ENCODE measurements at regions not wholly inside any gene's neighbourhood (a gene's known extent, or its start where the extent isn't known, plus 50 kb on each side); places are given as distances from the start of the nearest gene placed in this dataset.

DNA sequence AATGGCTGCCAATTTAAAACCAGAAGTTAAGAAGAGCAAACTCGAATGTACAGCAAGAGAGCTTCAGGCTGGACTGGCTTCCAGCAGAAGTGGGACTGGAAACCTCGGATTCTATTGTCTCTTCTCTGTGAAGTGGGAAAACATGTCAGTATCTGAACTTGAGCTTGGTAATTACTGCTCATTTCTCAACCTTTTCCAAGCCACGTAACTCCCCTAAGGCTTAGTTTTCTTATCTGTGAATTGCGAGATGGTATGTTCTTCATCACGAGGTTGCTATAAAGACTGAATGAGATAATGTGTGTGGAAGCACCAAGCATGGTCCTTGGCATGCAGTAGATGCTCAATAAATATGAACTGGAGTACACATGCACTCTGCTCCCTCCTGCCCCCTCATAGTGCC is 259.4 kb upstream of the SPRED2 start:
- TF ChIP-seq, protein P1, sequence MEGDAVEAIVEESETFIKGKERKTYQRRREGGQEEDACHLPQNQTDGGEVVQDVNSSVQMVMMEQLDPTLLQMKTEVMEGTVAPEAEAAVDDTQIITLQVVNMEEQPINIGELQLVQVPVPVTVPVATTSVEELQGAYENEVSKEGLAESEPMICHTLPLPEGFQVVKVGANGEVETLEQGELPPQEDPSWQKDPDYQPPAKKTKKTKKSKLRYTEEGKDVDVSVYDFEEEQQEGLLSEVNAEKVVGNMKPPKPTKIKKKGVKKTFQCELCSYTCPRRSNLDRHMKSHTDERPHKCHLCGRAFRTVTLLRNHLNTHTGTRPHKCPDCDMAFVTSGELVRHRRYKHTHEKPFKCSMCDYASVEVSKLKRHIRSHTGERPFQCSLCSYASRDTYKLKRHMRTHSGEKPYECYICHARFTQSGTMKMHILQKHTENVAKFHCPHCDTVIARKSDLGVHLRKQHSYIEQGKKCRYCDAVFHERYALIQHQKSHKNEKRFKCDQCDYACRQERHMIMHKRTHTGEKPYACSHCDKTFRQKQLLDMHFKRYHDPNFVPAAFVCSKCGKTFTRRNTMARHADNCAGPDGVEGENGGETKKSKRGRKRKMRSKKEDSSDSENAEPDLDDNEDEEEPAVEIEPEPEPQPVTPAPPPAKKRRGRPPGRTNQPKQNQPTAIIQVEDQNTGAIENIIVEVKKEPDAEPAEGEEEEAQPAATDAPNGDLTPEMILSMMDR (IDR thresholded peaks at IDR 0.05; ENCODE audit: insufficient read depth, low read length, poor library complexity, severe bottlenecking), result no peak
- no peak for TF ChIP-seq EZH2phosphoT487 (conservative IDR thresholded peaks at IDR 0.05; ENCODE audit: low read length)
